GM12874 (cell line): ENCODE measurements at regions not wholly inside any gene's neighbourhood (a gene's known extent, or its start where the extent isn't known, plus 50 kb on each side); places are given as distances from the start of the nearest gene placed in this dataset.

Source experiments
- CTCF ChIP-seq: IDR thresholded peaks from 2 replicates; pipeline ENCODE4 v1.5.1; 2011; ENCODE audit warnings: low read depth, mild to moderate bottlenecking, control low read depth, low read length, moderate library complexity; ENCODE audit not compliant: insufficient read depth

GRCh38 chr9:89661391-89661949, 56.7 kb downstream of the GADD45G start:
- TF ChIP-seq CTCF = no peak

DNA sequence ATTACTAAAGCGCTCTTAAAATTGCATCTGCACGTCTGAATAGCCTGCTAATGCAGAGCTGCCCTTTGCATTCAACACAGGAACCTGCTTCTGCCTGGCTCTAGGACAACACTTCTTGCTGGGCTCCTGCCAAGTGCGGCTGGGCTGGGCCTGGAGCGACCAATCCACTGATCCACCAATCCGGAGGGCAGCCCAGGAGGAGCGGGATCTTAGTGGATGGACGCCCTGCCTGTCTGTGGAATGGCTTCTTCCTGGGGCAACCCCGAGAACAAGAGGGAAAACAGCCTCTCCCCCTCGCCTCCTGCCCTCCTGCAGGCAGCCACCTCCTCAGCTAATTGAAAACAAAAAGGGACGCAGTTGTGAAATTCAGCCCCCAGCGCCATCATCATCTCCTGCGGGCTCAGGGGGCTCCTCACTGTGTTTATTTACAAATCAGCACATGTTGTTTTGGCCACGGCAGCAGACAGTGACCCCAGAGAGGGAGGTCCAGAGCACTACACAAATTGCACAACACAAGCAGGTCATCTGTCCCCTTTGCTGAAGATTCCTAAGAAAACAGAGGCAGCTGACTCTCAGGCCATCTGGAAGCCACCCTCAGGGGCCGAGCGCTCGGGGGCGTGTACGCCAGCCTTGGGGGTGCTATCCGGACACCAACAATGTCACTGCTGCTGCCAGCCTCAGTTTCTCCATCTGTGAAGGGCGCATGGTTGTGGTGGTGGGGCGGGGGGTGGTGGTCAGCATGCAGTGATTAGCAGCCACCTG, 57.3 kb downstream of the GADD45G start:
- TF ChIP-seq CTCF = no peak

DNA sequence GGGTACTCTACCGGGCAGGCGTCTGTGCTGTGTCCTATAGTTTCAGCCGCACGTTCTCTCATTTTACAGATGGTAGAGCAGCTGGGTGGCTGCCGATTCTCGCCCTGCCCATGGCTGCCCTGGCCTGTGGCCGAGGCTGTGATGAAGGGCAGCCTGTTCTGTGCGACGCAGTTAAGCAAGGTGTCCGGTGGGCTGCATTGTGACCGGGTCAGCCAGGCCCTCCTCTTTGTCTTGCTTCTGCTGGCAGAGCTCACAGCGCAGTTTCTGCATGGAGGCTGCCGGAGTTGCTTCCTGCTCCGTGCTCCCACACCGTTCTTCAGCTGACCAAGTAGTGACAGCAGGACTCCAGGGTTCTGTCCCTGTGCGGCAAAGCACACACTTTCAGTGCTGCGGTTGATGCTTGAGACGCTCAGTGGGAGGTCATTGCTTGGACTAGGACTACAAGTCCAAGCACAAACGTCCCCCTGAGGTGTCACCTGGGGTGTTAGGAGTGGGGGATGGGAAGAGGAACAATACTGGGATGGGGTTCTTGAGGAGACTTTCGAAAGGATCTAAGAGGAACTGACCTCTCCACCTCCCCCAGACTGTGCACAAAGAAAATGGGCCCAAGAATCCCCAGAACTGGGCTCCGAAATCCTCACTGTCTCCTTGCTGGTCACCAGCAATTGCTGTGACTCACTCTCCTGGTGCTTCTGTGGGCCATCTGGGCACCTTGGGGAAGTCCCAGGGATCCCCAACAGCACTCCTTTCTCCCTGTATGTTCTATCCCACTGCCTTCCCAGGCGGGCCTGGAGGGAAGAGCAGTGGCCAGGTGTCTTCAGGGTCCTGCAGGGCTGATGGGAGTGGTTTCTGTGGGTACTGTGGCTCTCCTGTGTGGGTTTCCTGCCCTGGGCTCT, 58.2 kb downstream of the GADD45G start:
- TF ChIP-seq CTCF = no peak

GRCh38 chr9:89663614-89663970, 58.8 kb downstream of the GADD45G start:
- no peak for TF ChIP-seq CTCF

- no peak for TF ChIP-seq CTCF
Observed at GRCh38 chr9:89664010-89664409, 59.2 kb downstream of the GADD45G start.

DNA sequence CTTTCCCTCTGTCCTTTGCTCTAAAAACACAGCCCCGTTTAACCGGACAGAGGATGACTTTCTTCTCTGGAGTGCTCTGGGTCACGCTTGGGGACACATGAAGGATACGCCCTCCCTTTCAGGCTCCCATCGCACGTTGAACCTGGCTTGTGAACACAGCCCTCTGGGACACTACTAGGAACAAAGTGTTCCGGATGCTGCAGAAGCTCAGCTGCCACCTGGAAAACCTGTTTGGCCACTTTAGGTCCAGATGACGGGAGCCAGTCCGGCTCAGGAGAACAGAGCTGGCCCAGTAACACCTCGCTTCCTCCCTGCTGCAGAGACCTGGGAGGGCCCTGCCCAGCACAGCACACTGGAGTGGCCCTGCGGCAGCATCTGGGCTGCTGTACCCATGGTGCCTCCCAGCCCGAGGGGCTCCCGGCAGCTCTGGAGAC, 60.1 kb downstream of the GADD45G start:
- TF ChIP-seq CTCF = no peak

GRCh38 chr9:89666364-89666763, 61.6 kb downstream of the GADD45G start:
- no peak for TF ChIP-seq CTCF
